WTC11 (cell line): ENCODE measurements at regions not wholly inside any gene's neighbourhood (a gene's known extent, or its start where the extent isn't known, plus 50 kb on each side); places are given as distances from the start of the nearest gene placed in this dataset.

Source experiments
- ATF1 ChIP-seq: sonication (generic); formaldehyde crosslinking; IDR thresholded peaks from 2 replicates; pipeline ENCODE4 v1.8.1; 2023; ENCODE audit warnings: mild to moderate bottlenecking, moderate library complexity, missing genetic modification reagents
- CTCF ChIP-seq: fragments of 200-600 bp; IDR thresholded peaks from 2 replicates; pipeline ENCODE4 v1.8.0; 2022; ENCODE audit warnings: antibody characterized with exemption
- ESRRA ChIP-seq: sonication (generic); formaldehyde crosslinking; IDR thresholded peaks from 2 replicates; pipeline ENCODE4 v1.8.1; 2022; ENCODE audit warnings: mild to moderate bottlenecking, missing genetic modification reagents, borderline replicate concordance
- ETV6 ChIP-seq: sonication (generic); formaldehyde crosslinking; IDR thresholded peaks from 2 replicates; pipeline ENCODE4 v1.8.1; 2022; ENCODE audit warnings: mild to moderate bottlenecking, missing genetic modification reagents
- FOXK1 ChIP-seq: sonication (generic); formaldehyde crosslinking; IDR thresholded peaks from 2 replicates; pipeline ENCODE4 v1.8.0; 2022; ENCODE audit warnings: mild to moderate bottlenecking, moderate library complexity, missing genetic modification reagents
- ZBTB21 ChIP-seq: sonication (generic); formaldehyde crosslinking; IDR thresholded peaks from 2 replicates; pipeline ENCODE4 v1.8.1; 2023; ENCODE audit warnings: mild to moderate bottlenecking, missing genetic modification reagents, borderline replicate concordance
- ZNF121 ChIP-seq: sonication (generic); formaldehyde crosslinking; IDR thresholded peaks from 2 replicates; pipeline ENCODE4 v1.8.0; 2023; ENCODE audit warnings: missing genetic modification reagents
- ZNF317 ChIP-seq: sonication (generic); formaldehyde crosslinking; IDR thresholded peaks from 2 replicates; pipeline ENCODE4 v1.8.1; 2023; ENCODE audit warnings: low read depth, mild to moderate bottlenecking, moderate library complexity, missing genetic modification reagents, borderline replicate concordance
- ZNF396 ChIP-seq: fragments of 250-450 bp; sonication (Bioruptor Pico); IDR thresholded peaks from 2 replicates; pipeline ENCODE4 v1.8.0; 2021; ENCODE audit warnings: mild to moderate bottlenecking, moderate library complexity, borderline replicate concordance
- ZNF416 ChIP-seq: fragments of 250-450 bp; sonication (Bioruptor Pico); IDR thresholded peaks from 2 replicates; pipeline ENCODE4 v1.9.0; 2021; ENCODE audit warnings: mild to moderate bottlenecking, inconsistent platforms

- TF ChIP-seq ZNF317 (CRISPR knock-in tag) (no peak), CTCF (no peak), FOXK1 (CRISPR knock-in tag) (no peak), ESRRA (CRISPR knock-in tag) (no peak), ZBTB21 (CRISPR knock-in tag) (no peak), ZNF396 (CRISPR knock-in tag) (no peak), ATF1 (no peak), ZNF121 (CRISPR knock-in tag) (no peak), ZNF416 (CRISPR knock-in tag) (no peak), ETV6 (CRISPR knock-in tag) (no peak)
Observed at GRCh38 chr1:2957329-2957728, 63.9 kb upstream of the ACTRT2 start.
